ENCODE measurements at regions not wholly inside any gene's neighbourhood (a gene's known extent, or its start where the extent isn't known, plus 50 kb on each side); places are given as distances from the start of the nearest gene placed in this dataset.

- Histone ChIP-seq H3K36me3 (ENCODE audit: control insufficient read depth in 2 of 2, extremely low read depth in 1 of 2, insufficient read depth in 2 of 2, low read length in 2 of 2) (no peaks in the 10 kb centered on the region), H3K79me2 (ENCODE audit: control insufficient read depth, insufficient read depth, low read length) (no peaks in the 10 kb centered on the region), H3K4me3 (replicated peaks in 1 of 3; ENCODE audit: insufficient read depth in 1 of 3, low read depth in 1 of 3, low read length in 3 of 3) (no peak overlapping the region), H3K27ac (ENCODE audit: insufficient read depth, low read depth, low read length) (no peak overlapping the region), H3K9me3 (replicated peaks; ENCODE audit: control insufficient read depth, insufficient read depth, low read length) (no peaks in the 10 kb centered on the region), H3K27me3 (ENCODE audit: control insufficient read depth in 2 of 2, insufficient read depth in 2 of 2, low read length in 2 of 2) (peaks cover 0 to 2% of the 10 kb centered on the region in 2 experiments), H3K4me2 (ENCODE audit: insufficient read depth, low read length) (no peak overlapping the region), H3K4me1 (ENCODE audit: control insufficient read depth, extremely low read depth, insufficient read depth, low read length) (no peaks in the 10 kb centered on the region), H3K9ac (replicated peaks; ENCODE audit: extremely low read depth, insufficient read depth, low read length) (no peak overlapping the region), H2AFZ (ENCODE audit: low read depth, low read length) (no peak overlapping the region), H4K20me1 (replicated peaks; ENCODE audit: control insufficient read depth, extremely low read depth, insufficient read depth, low read length) (no peaks in the 10 kb centered on the region), H3K9me1 (replicated peaks; ENCODE audit: control insufficient read depth, extremely low read depth, insufficient read depth, low read length) (no peaks in the 10 kb centered on the region)
- ChIA-PET POLR2A (no interaction called here), CTCF (no interaction called here)
- BruUV-seq (replicated peaks) = no TSS peak
- FAIRE-seq = no peak
- no peak for DNase-seq (ENCODE audit: low read depth, low spot score)
- dilution Hi-C loops (cut with MboI; ENCODE audit: extremely low pct_ligation_motif_present, low sequenced_read_pairs) = no loop called here
- intact Hi-C loops (cut with micrococcal nuclease) = no loop called here
- TF ChIP-seq GATA2 (IDR thresholded peaks at IDR 0.05; ENCODE audit: insufficient read depth, insufficient read length, low read depth, low read length) (no peak), MYC (IDR thresholded peaks at IDR 0.05; ENCODE audit: low read depth, low read length) (no peak), FOS (IDR thresholded peaks at IDR 0.05; ENCODE audit: borderline replicate concordance, insufficient read depth, low read length) (no peak), EZH2 (IDR thresholded peaks at IDR 0.05; ENCODE audit: borderline replicate concordance, low read depth, low read length, severe bottlenecking) (no peak), POLR2AphosphoS5 (IDR thresholded peaks at IDR 0.05; ENCODE audit: insufficient read depth, low read depth, low read length) (no peak), POLR2A (IDR thresholded peaks at IDR 0.05; ENCODE audit: low read depth, low read length) (no peak), MAX (IDR thresholded peaks at IDR 0.05; ENCODE audit: insufficient read depth, insufficient read length) (no peak), CTCF (IDR thresholded peaks at IDR 0.05; ENCODE audit: extremely low read depth in 1 of 2, insufficient read depth in 1 of 2, low read depth in 1 of 2, low read length in 2 of 2) (no peak), JUN (IDR thresholded peaks at IDR 0.05; ENCODE audit: borderline replicate concordance, insufficient read depth, insufficient read length, low read depth) (no peak)
Observed at GRCh38 chr6:71665931-71666330, 220.4 kb upstream of the RIMS1 start.
